ENCODE measurements at regions not wholly inside any gene's neighbourhood (a gene's known extent, or its start where the extent isn't known, plus 50 kb on each side); places are given as distances from the start of the nearest gene placed in this dataset.

- TF ChIP-seq CTCF (IDR thresholded peaks at IDR 0.05; ENCODE audit: insufficient read depth, low read depth, low read length) (no peak), EZH2 (IDR thresholded peaks at IDR 0.05; ENCODE audit: insufficient read depth, low read length) (no peak)
Measured at GRCh38 chr15:31799715-31800321, 230.5 kb upstream of the CHRNA7 start.
